Transverse colon (tissue), 4 donors: ENCODE measurements at regions not wholly inside any gene's neighbourhood (a gene's known extent, or its start where the extent isn't known, plus 50 kb on each side); places are given as distances from the start of the nearest gene placed in this dataset.

ENCODE experiments used
- CTCF ChIP-seq, 5 experiments: fragments of 200-600 bp in 3 of 5; fragments of 450-650 bp in 2 of 5; sonication (generic) in 3 of 5; IDR thresholded peaks; 1 replicate in 2 of 5; 2 replicates in 3 of 5; pipeline ENCODE4 v1.5.1; 2016 to 2017; ENCODE audit warnings: antibody characterized with exemption in 5 of 5, inconsistent platforms in 3 of 5, mild to moderate bottlenecking in 2 of 5, moderate library complexity in 1 of 5
- POLR2AphosphoS5 ChIP-seq, 3 donors: sonication (generic); formaldehyde crosslinking; IDR thresholded peaks; one replicate each; pipeline ENCODE4 v1.6.1; 2016; ENCODE audit warnings: antibody characterized with exemption in 3 of 3

DNA sequence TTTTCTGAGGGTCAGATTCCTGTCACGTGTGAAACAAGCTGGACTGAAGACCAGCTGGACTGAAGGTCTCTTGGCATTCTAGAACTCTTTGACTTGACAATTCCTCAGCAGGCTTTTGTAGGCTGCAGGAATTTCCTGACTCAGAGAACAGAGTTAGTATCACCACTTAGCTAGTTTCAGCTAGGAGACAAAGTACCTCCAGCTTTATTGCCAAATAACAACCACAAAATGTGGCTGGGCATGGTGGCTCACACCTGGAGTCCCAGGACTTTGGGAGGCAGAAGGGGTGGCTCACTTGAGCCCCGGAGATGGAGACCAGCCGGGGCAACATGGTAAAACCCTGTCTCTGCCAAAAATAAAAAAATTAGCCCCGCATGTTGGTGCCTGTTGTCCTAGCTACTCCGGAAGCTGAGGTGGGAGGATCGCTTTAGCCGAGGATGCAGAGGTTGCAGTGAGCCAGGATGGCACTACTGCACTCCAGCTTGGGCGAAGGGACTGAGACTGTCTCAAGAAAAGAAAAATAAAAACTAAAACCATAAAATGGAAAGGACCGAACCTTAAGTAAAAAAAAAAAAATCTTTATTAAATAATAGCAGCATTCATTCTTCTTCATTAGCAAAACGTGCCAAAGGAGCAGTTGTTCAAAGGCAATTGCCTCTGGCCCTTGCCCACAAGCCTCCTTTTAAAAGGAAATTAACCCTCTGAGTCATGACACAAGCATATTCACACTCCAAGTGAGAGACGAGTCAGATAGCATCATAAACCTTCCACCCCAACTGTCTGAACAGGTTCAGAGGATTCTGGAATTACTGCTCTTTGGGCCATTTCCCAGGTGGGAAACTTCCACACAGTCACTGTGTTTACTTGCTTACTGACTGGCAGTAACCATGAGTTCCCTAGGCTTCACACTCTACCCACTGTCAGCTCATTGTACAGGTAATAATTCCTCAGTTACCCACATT lies 88.9 kb downstream of the MYL12B start:
- TF ChIP-seq CTCF (IDR thresholded peaks at IDR 0.05) (no peak), POLR2AphosphoS5 (IDR thresholded peaks at IDR 0.05) (no peak)
